GM19238 (cell line): ENCODE measurements at regions not wholly inside any gene's neighbourhood (a gene's known extent, or its start where the extent isn't known, plus 50 kb on each side); places are given as distances from the start of the nearest gene placed in this dataset.
"Not testable (repeated sequence)": the region's sequence is repeated elsewhere in the genome, so short reads cannot be mapped to it uniquely, and the experiment has no call there.

ENCODE experiments used
- DNase-seq: peaks from one replicate; pipeline ENCODE4 v3.0.0; 2011; ENCODE audit warnings: low spot score; ENCODE audit not compliant: insufficient read length

DNA sequence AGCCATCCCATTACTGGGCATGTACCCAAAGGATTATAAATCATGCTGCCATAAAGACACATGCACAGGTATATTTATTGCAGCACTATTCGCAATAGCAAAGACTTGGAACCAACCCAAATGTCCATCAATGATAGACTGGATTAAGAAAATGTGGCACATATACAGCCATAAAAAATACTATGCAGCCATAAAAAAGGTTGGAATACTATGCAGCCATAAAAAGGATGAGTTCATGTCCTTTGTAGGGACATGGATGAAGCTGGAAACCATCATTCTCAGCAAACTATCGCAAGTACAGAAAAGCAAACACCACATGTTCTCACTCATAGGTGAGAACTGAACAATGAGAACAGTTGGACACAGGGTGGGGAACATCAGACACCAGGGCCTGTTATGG, 151.5 kb downstream of the PLK2 start:
- not testable (repeated sequence) for DNase-seq

DNA sequence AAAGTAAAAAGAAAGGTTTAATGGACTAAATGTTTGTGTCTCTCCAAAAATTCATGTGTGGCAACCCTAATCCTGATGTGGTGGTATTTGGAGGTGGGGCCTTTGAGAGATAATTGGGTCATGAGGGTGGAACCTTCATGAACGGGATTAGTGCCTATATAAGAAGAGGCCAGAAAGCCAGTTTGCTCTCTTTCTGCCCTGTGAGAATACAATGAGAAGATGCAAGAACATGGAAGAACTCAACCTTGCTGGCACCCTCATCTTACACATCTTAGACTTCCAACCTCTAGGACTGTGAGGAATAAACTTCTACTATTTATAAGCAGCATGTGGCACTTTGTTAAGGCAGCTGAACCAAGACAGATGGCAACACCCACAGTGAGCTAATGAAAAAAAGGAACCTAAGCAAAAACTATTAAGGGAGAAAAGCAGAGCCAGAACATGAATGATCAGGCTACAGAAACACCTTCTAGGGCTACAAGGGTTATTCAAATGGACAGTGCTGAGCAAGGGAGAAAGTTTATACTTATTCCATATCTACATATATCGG, 159.5 kb downstream of the PLK2 start:
- DNase-seq = no peak

DNA sequence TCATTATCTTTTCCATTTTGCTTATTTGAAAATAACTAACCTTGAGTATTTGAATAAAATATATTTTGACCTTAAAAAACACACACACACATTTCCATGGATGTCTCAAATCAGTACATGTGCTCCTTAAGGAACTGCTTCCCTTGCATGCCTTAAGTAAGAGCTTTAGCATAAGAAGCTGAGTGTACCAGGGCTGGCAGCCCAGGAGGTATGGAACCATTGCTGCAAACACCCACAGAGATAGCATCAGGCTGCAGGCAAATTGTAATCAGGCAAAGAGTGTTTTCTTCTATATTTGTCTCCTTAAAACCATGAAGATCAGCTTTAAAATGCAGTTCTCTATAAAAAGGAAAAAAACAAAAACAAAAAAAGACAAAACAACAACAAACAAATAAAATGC, 160.6 kb downstream of the PLK2 start:
- no peak for DNase-seq

DNA sequence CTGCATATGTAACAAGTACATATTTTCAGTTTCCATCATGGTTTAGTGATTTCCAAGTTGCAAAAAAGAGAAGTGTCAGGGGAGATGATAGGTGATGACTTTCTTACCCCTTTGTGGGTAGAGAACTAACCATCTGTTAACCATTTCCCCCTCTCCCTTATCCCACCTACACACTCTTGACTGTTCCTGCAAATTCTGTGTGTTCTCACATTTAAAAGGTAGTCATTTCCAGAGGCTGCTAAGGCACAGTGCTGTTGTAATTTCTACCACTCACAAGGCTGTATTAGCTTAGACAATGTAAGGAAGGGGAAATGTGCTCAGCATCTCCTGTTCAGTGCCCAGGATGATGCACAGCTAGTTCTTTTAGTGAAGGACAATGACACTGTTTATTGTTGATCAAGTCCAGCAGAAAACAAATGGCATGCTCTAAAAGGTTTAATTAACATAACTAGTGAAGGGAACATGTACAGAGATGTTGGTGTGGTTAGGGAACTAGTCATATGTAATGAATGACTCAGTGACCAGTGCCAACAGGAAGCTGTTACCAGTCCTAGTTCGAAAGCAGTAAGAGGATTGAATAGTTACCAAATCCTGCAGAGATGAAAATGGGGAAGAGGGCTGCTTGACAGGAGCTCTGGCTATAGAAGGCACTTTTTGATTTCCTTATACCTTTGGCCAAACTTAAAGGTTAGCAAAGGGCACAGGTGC, 165.1 kb downstream of the PLK2 start:
- no peak for DNase-seq

DNA sequence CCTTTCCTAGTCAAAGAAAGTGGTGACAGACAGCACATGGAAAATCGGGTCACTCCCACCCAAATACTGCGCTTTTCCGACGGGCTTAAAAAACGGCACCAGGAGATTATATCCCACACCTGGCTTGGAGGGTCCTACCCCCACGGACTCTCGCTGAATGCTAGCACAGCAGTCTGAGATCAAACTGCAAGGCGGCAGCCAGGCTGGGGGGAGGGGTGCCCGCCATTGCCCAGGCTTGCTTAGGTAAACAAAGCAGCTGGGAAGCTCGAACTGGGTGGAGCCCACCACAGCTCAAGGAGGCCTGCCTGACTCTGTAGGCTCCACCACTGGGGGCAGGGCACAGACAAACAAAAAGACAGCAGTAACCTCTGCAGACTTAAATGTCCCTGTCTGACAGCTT, 171.6 kb downstream of the PLK2 start:
- not testable (repeated sequence) for DNase-seq

DNA sequence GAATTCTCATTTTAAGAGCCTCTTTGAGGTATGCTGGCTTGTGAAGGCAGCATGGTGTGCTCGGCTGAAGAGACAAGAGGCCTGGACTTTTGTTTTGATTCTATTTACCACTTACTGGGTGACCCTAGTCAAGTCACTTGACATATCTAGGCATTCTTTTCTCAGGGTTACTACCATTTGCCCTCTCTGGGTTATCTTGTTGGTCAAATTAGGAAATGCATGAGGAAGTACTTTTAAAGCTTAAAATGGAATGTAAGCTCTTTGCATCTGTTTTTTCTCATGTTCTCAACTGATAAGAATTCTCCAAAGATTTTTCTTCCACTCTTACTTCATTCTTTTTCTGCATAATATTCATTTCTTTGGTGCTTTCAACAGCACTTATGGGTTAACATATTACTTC, 173.1 kb downstream of the PLK2 start:
- DNase-seq = no peak

DNA sequence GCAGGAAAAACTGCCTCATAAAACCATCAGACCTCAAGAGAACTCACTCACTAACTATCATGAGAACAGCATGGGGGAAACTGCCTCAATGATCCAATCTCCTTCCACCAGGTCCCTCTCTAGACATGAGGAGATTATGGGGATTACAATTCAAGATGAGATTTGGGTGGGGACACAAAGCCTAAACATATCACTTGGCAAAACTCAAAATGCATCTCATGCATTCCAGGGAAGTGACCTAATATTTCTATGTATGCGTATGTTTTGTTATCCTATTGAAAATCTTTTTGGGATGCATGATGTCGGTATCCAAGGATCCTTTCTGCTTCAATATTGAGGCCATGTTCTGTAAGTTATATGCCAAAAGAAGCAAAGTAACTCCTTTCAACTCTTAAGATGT, 174.0 kb downstream of the PLK2 start:
- DNase-seq = no peak

DNA sequence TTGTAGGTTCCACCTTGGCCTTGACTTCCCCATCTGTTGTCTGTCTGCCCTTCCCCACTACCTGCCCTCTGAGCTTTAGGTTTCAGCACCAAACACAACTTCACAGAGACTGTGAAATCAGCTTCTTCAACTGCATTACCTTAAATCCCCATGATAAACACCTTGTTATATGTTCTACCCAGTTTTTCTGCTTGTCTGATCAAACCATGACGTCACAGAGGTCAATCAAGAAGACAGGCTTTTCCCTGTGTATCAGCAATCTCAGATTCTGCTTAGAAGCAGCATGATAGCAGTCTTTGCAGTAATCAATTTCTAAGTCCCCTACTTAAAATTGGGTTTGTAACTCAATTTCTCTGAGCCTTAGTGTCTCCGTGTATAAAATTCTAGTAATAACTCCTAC, 175.0 kb downstream of the PLK2 start:
- DNase-seq = no peak

DNA sequence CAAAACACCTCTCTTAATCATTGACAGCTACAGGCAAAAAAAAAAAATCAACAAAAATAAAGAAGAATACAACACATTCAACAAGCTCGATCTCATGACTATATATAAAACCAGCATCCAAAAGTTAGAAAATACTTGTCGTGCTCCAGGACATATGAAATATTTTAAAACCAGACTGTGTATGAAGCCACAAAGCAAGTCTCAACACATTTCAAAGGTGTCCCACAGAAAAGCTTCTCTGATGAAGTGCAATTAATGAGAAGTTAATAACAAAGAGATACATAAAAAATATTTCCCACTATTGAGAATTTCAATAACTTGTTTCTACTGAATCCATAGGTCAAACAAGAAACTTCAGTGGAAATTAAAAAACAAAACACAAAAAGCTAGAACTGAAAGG, 178.7 kb downstream of the PLK2 start:
- no peak for DNase-seq

DNA sequence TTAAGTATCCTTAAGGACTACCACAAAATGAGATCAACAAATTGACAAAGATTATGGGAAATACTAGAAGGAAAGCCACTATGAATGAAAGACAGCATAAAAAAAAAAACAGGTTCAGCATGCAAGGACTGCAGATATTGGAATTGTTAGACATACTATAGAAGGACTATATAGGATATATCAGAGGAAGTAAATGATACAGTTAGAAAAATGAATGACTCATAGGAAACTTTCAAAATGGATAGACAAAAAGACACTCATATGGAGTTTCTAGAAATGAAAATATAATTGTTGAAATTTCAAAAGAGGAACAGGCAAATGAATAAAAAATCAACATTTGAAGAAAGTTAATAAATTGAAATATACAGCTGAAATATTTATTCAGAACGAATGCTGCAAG, 180.6 kb downstream of the PLK2 start:
- DNase-seq = no peak

DNA sequence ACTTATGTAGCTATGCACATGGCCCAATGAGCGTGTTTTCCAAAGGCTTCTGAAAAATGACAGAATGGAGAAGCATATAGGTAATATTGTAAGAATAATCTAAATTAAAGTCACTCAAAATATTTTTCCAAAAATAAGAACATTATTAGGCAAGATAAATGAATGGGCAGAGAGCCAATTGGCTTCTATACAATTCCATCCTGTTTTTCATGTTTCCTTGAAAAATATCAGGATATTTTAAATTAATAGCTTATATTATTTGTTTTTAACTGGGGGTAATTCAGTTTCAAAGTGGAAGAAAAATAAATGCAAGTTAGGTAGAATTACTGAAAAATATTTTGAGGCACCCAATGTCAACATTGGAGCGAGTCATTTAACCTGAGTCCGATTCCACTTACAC, 183.5 kb downstream of the PLK2 start:
- no peak for DNase-seq

DNA sequence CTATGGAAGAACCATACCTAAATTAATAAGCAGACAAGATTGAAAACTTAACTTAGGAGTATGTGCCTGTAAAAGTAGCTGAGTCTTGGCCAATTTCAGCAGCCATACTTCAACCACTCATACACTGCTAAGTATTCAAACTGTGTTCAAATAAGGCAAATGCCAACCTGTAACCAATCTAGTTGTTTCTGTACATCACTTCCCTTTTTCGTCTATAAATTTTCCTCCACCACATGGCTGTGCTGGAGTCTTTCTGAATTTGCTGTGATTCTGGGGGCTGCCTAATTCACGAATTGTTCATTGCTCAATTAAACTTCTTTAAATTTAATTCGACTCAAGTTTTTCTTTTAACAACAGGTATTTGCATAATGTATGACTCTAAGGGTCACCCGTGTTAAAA, 184.4 kb downstream of the PLK2 start:
- DNase-seq = no peak

DNA sequence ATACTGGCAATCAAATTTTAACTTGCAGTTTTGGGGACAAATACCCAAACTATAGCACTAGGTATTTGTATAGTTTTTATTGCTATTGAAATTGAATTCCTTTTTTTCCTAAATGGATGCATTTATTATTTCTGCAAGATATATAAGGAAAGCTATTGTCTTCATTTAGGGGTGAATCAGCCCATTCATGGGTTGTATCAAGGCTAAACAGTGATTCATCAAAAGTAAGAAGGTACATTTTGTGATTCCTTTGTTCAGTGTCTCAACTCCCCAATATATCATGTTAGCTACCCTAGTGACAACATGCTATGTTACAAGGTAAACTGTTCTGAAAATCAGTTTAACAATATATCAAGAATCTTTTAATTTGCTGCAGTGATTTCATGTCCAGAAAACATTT, 185.7 kb downstream of the PLK2 start:
- no peak for DNase-seq

DNA sequence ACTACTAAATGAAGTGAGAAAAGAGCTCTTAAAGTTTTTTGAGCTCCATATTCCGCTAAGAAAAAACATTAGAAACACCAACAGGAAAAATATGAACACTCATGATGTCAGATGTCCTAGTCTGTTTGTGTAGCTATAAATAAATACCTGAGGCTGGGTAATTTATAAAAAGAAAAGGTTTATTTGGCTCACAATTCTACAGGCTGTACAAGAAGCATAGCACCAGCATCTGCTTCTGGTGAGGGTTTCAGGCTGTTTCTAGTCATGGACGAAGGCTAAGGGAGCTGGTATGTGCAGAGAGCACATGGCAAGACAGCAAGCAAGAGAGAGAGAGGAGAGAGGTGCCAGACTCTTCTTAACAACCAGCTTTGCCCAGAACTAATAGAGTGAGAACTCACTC, 186.2 kb downstream of the PLK2 start:
- no peak for DNase-seq

DNA sequence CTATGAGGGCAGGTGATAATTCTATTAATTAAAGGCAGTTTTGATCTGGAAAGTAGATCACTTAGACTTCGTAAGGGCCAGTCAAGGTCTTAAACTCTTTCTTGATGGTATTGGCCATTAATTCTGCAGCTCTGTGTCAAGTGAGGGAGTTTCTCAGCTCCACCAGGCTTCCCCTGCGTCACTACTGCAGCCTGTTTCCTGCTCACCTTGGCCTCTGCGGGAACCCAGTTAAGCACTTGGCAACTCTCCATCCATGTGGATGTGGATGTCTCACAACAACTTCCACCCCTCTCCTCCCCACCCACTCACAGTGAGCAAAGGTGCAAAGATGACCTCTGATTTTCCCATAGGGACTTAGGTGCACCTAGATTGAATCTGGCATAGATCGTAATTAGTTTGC, 191.6 kb downstream of the PLK2 start:
- no peak for DNase-seq

DNA sequence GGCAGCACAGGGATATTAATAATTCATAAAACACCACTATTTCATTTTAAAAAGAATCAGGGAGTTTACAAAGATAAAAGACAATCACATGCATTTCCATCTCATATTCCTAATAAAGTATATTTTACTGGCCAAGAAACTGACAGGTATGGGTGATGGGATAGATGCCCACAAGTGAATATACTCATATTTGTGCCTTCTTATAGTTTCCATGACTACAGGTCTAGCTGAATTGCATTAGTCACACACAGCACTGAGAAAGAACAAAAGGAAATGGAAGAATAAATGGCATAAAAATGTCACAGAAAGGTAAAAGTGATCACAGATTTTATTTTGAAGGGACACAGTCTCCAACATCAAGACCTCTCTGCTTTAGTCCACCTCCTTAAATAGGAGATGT, 193.5 kb downstream of the PLK2 start:
- no peak for DNase-seq

DNA sequence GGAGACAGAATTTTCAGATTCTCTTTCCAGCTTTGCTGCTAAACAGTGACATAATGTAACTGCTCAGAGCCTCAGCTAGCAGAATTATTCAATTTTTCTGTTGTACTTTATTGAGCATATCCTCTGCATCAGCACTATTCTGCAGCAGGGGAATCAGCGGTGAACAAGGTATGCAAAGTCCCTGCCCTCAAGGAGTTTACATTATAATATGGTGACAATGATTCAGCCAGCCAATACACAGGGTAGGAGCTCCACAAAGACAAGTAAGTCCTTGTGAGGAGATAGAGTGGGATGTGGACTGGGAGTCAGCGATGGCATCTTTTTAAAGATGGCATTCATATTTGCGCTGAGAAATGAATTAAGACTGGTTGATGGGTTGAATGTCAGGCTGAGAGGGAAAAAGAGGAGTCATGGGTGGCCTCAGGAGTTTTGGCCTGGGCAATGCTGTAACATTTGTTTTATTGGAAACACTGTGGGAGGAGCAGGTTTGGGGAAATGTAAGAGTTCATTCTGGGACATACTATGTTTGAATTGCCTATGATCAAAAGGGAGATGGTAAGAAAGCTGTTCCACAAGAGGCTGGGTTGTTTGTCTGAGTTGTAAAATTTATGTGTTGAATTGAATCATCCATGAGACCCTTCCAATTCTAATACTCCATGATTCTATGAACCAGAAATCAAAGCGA, 194.5 kb downstream of the PLK2 start:
- no peak for DNase-seq

DNA sequence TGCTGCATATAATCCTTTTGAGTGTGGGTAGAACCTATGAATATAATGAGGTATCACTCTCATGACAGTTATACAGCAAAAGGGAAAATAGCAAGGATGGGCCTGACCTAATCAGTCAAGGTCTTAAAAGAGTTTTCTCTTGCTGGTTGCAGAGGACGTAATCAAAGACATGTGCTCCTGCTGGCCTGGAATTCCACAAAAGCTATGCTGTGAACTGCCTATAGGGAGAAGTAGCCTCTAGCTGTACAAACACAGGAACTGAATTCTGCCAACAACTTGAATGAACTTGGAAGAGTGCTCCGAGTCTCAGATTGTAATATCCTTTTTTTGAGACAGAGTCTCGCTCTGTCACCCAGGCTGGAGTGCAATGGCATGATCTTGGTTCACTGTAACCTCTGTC, 195.6 kb downstream of the PLK2 start:
- no peak for DNase-seq

DNA sequence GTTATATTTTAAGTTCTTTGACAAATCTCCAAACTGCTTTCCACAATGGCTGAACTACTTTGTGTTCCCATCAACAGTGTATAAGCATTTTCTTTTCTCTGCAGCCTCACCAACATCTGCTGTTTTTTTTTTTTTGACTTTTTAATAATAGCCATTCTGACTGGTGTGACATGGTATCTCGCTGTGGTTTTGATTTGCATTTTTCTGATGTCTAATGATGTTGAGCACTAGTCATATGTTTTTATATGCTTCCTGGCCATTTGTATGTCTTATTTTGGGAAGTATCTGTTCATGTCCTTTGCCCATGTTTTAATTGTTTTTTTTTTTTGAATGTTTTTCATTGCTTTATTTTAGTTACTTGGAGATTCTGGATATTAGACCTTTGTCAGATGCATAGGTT, 196.6 kb downstream of the PLK2 start:
- no peak for DNase-seq

DNA sequence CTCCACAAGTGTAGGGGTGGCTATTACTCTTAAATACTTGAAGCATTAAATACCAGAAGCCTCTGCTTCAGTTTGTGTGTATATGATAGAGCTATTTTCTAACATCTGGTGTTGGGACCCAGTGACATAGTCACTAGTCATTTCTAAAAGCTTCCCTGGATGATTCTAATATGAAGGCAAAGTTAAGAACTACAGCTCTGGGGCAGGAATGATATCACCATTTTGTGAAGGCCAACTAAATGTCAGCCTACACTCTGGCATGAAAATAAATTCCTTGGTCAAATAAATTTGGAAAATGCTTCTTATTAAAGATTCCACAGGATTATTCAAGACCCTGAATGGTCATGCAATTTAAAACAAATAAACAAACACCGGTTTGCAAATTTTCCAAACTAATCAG, 197.7 kb downstream of the PLK2 start:
- DNase-seq = no peak

DNA sequence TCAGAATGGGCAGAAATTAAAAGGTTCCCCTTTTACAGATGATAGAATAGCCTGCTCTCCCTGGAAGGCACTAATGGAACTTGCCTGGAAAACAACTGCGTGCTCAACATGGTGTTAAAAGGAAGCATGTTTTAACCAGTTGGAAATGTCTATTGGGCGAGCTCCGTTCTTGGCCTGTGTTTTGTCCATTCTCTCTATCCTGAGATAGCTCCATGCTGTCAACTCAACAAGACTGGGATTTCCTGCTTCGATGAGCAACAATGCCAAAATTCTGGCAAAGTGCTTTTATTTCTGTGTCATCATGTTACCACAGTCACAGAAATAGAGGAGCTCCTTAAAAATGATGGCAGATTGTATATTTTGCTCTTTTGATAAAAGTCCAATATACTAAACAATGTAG, 198.3 kb downstream of the PLK2 start:
- DNase-seq = no peak

DNA sequence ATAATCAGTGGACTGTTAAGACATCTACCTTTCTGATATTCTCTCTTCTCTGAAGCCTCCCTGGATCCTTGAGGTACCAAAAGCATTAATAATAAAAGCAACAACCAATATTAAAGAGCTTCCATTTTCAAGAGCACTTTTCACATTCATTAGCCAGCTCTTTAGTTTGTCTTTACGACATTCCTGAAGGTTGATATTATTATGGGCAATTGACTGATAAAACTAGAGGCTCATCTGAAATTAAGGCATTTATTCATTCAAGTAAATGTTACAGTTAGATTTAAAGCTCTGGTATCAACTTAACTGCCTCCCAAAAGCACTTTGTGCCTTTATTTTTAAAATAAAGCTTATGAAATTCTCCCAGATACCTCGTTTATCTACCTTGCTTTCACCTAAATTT, 199.6 kb downstream of the PLK2 start:
- DNase-seq = no peak

DNA sequence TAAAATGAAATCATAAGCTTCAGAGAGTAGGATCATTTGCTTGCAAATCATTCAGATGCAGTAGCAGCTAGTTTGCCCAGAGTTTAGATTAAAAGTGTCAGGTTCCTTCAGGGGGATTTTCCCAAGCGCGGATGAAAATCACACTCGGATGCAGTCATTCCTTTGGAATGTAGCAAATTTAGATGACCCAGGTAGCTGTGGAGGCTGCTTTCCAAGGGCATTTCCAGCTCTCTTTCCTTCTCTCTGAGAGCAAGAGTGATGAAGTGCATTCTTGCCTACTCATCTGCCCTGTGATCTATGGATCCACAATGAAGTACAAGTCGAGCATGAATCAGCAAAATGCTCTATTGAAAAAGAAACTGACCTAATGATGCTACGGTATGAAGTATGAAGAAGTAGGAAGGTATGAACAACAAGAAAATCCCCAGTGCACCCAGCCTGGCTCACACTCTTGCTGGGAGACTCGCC, 200.2 kb downstream of the PLK2 start:
- DNase-seq = no peak
